ENCODE measurements at regions not wholly inside any gene's neighbourhood (a gene's known extent, or its start where the extent isn't known, plus 50 kb on each side); places are given as distances from the start of the nearest gene placed in this dataset.

DNA sequence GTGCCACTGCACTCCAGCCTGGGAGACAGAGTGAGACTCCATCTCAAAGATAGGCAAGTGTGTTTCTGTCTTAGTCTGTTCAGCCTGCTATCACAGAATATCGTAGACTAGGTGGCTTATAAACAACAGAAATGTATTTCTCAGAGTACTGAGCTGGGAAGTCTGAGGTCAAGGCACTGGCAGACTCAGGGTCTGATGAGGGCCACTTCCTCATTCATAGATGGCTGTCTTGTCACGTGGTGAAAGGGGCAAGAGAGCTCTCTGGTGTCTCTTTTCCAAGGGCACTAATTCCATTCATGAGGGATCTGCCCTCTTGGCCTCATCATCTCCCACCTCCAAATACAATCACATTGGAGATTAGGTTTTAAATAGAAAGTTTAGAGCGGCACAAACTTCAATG lies 95.6 kb upstream of the PHACTR3 start:
- DNase-seq, result no peak

DNA sequence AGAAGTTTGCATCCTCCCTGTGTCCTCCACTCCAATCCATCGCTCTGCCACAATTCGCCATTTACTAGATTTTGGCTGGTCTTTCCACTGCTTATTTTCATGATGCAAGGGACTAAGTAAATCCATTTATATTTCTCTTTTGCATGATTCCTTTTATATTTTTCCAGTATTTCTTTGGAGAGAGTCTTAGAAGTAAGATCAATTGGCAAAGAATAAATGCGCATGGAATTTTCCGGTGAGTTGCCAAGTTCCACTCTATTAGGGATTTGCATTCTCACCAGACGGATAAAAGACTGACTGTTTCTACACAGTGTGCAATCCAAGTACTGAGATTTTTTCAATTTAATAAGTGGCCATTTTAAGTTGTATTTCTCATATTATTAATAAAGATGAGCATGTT lies 91.7 kb upstream of the PHACTR3 start:
- no peak for DNase-seq

DNA sequence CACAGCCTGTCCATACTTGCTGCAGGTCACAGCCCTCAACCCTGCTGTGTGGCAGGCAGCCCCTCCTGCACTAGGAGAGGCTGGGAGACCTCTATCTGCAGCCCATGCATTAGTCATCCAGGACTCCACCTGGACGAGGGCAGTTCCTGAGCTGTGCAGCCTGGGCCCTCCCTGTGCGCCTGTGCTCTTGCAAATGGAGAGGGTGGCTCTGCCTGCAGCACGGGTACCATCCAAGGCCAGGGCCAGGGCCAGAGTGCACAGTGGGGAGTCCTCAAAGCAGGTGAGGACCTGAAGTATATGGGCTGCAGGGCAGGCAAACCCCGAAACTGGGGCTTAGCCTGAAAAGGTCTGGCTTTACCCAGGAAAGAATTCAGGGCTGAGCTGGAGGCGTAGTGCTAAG lies 89.8 kb upstream of the PHACTR3 start:
- DNase-seq, result no peak

DNA sequence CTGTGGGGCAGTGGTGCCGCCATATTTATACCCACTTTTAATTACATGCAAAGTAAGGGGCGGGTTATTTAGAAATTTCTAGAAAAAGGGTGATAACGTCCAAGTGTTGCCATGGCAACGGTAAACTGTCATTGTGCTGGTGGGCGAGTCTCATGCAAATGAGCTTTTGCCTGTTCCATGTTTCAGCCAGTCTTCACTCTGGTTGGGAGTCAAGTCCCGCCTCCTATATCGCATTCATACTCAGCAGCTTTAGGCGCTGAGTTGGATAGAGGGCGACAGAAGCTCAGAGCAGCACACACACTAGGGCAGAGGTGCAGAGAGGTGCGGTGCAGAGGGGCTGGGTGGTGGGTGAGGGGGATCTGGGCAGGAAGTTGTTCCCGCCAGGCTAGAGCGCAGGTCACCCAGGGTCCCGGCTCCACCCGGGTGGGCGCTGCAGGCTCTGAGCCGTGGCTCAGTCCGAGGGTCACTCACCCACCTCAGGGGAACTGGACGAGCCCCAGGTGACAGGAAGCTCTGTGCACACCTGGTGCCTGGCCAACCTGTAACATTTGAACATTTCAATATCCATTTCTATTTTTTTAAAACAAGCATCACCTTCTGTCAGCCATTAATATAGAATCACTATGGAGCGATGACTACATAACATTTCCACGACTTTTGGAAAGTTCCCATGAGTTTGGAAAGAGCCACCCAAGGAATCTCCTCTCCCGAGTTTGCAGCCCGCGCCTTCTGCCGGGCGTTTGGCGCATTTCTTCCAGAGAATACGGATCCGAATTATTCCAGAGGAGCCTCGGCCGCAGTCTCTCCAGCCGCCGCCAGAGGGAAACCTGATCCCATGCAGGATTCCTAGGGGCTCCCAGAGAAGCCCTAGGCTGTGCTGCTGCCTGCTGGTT lies 89.1 kb upstream of the PHACTR3 start:
- DNase-seq, result no peak

DNA sequence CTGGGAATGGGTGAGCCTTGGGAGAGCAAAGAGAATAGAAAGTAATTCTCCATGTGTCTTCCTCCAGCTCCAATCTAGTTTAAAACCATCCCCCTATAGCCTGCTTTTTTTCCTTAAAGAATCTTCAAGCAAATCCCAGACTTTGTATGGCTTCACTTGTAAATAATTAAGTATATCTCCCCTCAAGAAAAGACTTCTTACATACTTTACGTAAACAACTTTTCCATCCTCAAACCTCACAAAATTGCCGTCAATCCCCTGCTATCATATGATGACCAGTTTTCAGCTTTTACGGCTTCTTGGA lies 88.5 kb upstream of the PHACTR3 start:
- no peak for DNase-seq

DNA sequence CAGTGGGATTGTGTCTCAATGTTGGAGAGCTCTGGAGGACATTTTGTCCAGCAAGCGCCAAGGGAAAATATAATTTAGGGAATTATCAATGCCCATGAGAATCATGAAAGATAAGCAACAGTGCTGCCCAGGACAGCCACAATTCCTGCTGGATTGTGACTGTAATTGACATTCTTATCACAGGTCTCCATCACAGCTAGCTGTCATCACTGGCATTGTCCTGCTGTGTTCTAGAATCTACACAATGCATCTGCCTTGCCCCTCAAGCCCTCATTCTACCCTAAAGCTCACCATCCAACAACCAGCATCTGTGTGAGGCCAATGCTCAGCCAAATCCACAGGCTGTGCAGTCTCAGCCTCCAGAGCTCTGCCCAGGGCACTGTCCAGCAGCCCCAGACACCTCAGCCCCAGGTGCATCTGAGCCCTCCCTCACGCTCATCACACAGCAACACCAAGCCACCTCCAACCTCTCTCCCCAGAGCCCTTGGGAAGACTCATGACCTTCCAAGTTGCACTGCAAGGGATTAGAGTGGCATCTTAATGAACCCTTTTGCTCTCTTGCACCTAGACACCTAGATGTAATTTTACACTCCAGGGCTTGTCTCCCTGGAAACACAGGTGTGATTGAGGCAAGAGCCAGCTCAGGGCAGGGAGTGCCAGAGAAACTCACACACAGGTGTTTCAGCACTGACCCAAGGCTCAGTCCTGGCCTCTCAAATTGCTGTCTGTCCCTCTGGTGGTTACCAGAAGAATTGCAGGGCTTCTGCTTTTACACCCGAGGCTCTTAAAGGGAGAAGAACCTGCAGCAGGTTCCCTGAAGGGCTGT lies 85.2 kb upstream of the PHACTR3 start:
- DNase-seq, result no peak

DNA sequence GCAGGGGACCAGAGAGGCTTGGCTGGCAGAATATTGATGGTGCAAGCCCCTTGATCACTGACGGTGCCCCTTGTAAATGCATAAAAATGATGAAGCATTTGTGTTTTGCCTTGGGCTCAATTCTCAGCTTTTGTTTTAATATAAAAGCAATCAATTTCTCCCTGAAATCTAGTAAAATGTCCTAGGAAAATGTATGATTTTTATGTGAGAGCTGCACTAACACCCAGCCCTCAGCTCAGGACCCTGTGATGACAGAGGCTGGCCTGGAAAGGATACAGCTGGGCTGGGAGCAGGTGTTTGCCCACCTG lies 84.7 kb upstream of the PHACTR3 start:
- DNase-seq, result no peak

DNA sequence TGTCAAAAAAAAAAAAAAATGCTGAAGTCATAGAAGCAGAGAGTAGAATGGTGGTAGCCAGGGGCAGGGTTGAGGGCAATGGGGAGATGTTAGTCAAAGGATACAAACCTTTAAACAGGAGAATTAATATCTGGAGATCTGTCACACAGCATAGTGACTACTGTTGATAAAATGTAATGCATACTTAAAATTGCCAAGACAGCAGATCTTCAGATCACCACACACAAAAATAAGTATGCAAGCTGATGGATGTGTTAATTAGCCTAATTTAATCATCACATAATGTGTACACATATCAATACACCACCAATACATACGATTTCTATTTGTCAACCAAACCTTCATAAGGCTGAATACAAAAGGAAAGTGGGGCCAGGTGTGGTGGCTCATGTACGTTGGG lies 83.5 kb upstream of the PHACTR3 start:
- no peak for DNase-seq

DNA sequence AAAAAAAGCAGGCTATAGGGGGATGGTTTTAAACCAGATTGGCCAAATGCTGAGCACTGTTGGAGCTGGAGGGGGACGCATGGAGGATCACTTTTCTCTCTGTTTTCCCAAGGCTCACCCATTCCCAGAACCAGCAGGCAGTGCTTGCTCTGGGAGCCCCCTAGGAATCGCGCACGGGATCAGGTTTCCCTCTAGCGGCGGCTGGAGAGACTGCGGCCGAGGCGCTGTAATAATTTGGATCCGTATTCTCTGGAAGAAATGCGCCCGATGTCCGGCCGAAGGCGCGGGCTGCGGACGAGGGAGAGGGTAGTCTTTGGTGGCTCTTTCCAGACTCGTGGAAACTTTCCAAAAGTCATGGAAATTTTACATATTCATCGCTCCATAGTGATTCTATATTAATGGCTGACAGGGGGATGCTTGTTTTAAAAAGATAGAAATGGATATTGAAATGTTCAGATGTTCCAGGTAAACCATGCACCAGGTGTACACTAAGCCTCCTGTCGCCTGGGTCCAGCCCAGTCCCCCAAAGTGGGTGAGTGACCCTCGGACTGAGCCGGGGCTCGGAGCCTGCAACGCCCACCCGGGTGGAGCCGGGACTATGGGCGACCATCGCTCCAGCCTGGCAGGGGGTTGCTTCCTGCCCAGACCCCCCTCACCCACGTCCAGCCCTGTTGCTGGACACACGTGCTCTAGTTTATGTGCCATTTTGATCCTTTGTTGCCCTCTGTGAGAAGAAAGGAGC lies 78.7 kb upstream of the PHACTR3 start:
- no peak for DNase-seq

DNA sequence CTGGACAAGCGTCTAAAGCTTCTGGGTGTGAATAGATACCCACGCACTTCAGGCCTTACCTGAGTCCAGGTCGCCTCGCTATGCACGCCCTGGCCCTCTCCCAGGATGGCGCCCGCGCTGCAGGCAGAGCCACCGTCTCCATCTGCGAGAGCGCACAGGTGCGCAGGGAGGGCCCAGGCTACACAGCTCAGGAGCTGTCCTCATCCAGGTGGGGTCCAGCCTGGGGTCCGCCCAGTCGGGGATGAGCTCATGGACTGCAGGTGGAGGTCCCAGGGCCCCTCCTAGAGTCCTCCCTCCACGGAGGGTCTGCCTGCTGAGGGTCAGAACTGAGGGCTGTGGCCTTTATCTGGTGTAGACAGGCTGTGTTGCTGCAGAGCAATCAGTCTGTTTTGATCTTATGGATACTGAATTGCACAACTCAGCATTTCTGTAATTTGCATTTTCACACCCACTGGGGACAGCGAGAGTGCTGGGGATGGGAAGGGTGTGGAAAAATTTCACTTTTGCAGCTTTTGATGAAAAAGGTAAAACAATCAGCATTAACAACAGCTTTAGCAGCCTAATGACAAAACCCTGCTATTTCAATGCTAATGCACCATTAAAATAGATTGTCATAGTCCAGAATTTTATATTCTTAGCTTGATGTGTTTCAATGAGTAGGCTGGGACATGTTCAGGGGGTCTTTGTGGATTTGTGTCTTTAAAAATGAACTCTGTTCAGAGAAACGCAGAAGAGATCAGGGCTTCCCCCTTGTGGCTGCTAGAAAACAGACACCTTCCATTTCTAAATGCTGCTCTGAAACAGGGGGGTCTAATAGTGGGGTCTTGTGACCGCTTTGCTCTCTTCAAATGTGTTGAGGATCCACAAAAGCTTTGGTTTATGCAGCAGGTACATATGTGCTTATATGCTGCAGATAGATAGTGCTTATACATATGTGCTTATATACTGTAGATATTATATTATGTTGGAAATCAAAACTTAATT lies 77.8 kb upstream of the PHACTR3 start:
- no peak for DNase-seq

DNA sequence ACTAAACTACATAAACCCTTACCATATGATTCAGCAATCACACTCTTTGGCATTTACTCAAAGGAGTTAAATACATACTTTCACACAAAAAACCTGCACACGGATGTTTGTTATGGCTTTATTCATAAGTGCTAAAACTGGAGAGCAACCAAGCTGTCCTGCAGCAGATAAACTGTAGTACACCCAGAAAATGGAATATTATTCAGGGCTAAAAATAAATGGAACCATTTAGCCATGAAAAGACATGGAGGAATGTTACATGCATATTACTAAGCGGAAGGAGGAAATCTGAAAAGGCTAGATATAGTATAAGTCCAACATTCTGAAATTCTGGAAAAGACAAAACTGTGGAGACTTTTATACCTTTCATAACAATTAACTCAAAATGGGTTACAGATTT lies 73.6 kb upstream of the PHACTR3 start:
- no peak for DNase-seq

DNA sequence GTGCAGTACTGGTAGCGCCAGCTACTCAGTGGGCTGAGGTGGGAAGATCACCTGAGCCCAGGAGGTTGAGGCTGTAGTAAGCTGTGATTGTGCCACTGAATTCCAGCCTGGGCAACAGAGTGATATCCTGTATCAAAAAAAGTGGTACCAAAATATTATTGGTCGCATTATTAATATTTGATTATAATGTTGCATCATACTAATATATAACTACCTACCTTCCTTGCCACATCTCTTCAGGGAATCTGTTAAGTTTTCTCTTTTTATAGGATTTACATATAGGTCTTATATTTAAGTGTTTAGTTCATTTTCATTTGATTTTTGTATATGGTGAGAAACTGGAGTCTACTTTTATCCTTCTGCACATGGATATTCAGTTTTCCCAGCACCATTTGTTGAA lies 66.3 kb upstream of the PHACTR3 start:
- DNase-seq, result no peak

DNA sequence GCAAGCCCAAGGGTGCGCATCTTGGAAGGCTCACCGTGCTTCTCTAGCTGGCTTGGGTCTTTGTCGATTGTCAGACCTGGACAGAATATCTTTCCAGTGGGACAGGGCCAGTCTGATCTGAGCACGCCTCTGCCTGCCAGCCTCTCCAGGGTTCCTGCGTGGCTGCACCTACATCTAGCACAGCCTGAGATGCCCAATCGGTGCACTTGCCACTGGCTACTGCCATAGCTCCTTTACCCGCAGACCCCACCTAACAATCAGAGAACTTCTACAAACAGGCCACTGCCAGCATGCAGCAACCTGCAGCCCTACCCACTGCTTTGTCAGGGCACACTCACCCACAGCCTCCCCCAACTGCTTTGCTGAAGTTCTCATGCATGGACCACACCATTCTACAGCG lies 56.7 kb upstream of the PHACTR3 start:
- no peak for DNase-seq

All from activated effector memory CD4-positive, alpha-beta T cell treated with Interleukin-2 at 50 U/mL for 16 hours (primary cell).